ENCODE measurements at regions not wholly inside any gene's neighbourhood (a gene's known extent, or its start where the extent isn't known, plus 50 kb on each side); places are given as distances from the start of the nearest gene placed in this dataset.
"Not testable (repeated sequence)": the region's sequence is repeated elsewhere in the genome, so short reads cannot be mapped to it uniquely, and the experiment has no call there.

DNA sequence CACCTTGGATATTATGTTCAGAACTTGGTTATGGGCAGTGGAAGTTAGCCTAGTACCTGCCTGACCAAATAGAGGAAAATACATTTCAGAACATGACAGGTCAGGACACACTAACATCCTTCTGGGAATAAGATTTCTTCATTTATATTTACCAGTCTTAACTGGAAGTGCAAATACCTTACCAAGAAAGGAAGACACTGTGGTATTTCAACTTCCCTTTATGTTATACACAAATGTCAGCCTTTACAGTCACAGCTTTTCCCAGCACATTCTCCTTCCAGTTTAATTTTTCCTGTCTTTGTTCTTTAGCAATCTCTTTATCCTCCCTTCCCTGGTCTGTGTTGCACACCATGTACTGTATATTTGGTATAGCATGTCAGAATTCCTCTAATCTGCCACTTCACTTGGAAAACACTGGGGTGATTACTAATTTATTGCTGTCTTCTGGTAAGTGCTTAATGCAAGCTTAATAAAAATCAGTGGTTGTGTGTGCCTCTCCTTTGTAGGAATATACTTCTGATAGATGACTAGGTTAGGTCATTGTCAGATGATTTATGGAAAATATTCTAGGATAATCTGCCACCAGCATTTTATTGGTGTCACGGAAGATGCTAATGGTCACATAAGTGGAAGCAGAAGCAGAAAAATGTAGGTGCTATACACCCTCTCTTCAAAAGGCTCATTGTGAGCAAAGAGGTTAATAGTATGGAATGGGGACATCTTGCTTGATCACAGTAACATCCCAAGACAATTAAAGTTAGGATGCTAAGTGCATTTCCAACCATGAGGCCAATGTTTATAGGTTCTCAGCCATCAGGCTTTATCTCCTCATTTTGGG is 124.3 kb upstream of the STARD13 start:
- H3K27me3 Mint-ChIP-seq (ENCODE audit: low read depth in 3 of 3) = peaks cover 0 to 2% (median 0%) of the 10 kb centered on the region in 3 donors
- H3K27ac Mint-ChIP-seq = no peak overlapping the region
- H3K9me3 Mint-ChIP-seq = peaks cover 0 to 22% (median 2%) of the 10 kb centered on the region in 6 donors
- H3K4me1 Mint-ChIP-seq = no peaks in the 10 kb centered on the region
- no peak overlapping the region for H3K4me3 Mint-ChIP-seq
- H3K36me3 Mint-ChIP-seq = no peaks in the 10 kb centered on the region
- no peak for DNase-seq

DNA sequence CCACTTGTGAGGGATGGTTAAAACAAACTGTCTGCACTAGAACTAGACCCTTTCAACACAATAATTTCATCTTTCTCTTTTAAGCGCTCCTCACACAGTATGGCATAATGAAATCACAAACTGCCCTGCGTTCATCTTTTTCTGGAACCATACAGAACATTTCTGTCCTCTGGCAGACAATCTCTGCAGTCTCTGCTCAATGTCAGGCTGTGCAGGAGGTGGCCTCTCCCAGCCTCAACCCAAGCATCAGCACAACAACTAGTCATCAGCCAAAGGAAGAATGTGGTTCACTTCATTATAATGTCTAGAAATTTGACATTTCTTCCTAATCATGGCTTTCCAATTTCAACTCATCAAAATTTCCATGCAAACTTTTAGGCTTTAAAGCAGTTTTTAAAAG is 125.1 kb upstream of the STARD13 start:
- H3K27me3 Mint-ChIP-seq (ENCODE audit: low read depth in 3 of 3) = peaks cover 0 to 2% (median 0%) of the 10 kb centered on the region in 3 donors
- no peak overlapping the region for H3K27ac Mint-ChIP-seq
- no peak overlapping the region for H3K4me3 Mint-ChIP-seq
- no peak for DNase-seq
- H3K36me3 Mint-ChIP-seq = no peaks in the 10 kb centered on the region
- H3K9me3 Mint-ChIP-seq = peaks cover 0 to 22% (median 2%) of the 10 kb centered on the region in 6 donors
- H3K4me1 Mint-ChIP-seq = no peaks in the 10 kb centered on the region

DNA sequence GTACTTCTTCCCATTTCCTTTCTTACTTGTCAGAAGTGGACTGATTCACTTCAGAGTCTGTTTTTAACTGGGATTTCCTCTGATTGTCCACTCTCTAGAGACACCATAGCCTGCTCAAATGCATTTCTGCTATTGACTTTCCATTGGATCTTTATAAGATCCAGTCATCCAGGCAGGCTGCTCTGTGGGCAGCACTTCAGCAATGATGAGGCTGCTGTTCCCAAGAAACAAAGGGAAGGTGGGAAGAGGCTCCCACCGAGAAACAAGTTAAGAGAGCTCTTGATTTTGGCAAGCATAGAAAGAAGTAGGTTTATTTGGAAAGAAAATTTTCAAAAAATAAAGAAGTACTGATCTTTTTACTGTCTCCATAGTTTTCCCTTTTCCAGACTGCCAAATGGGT is 125.8 kb upstream of the STARD13 start:
- no peaks in the 10 kb centered on the region for H3K36me3 Mint-ChIP-seq
- H3K9me3 Mint-ChIP-seq = peaks cover 0 to 22% (median 2%) of the 10 kb centered on the region in 6 donors
- no peak overlapping the region for H3K4me3 Mint-ChIP-seq
- no peaks in the 10 kb centered on the region for H3K4me1 Mint-ChIP-seq
- H3K27ac Mint-ChIP-seq = no peak overlapping the region
- no peak for DNase-seq
- peaks cover 0 to 2% (median 0%) of the 10 kb centered on the region in 3 donors for H3K27me3 Mint-ChIP-seq (ENCODE audit: low read depth in 3 of 3)

DNA sequence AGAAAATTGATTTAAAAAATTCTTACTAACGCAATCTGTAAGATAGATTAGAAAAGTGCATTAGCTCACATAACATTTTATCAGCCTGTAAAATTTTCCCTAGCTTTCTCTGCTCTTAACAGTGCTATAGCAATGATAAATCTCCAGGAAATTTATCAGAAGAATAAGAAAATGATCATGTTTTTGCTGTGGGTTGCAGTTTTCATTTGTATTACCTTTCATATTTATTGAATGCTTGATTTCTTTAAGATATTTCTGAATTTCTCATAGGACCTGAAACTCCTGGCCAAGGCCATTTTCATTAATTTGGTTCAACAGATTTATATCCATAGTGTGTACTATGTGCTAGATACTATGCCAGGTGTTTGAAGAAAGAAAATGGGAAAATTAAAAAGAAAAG is 130.3 kb upstream of the STARD13 start:
- DNase-seq = no peak
- Mint-ChIP-seq H3K4me3 (no peak overlapping the region), H3K27me3 (ENCODE audit: low read depth in 3 of 3) (peaks cover 0 to 3% (median 0%) of the 10 kb centered on the region in 3 donors), H3K27ac (no peak overlapping the region), H3K9me3 (peaks cover 0 to 18% (median 4%) of the 10 kb centered on the region in 6 donors), H3K36me3 (no peaks in the 10 kb centered on the region), H3K4me1 (no peaks in the 10 kb centered on the region)

DNA sequence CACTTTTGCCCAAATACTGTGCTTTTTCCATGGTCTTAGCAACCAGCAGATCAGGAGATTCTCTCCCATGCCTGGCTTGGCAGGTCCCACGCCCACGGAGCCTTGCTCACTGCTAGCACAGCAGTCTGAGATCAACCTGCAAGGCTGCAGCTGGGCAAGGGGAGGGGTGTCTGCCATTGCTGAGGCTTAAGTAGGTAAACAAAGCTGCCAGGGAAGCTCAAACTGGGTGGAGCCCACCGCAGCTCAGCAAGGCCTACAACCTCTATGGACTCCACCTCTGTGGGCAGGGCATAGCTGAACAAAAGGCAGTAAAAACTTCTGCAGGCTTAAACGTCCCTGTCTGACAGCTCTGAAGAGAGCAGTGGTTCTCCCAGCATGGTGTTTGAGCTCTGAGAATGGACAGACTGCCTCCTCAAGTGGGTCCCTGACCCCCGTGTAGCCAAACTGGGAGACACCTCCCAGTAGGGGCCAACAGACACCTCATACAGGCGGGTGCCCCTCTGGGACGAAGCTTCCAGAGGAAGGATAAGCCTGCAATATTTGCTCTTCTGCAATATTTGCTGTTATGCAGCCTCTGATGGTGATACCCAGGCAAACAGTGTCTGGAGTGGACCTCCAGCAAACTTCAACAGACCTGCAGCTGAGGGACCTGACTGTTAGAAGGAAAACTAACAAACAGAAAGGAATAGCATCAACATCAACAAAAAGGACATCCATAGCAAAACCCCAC is 132.8 kb upstream of the STARD13 start:
- not testable (repeated sequence) for DNase-seq; H3K27ac Mint-ChIP-seq; H3K9me3 Mint-ChIP-seq; H3K4me1 Mint-ChIP-seq; H3K36me3 Mint-ChIP-seq; H3K4me3 Mint-ChIP-seq; H3K27me3 Mint-ChIP-seq (ENCODE audit: low read depth in 3 of 3)

DNA sequence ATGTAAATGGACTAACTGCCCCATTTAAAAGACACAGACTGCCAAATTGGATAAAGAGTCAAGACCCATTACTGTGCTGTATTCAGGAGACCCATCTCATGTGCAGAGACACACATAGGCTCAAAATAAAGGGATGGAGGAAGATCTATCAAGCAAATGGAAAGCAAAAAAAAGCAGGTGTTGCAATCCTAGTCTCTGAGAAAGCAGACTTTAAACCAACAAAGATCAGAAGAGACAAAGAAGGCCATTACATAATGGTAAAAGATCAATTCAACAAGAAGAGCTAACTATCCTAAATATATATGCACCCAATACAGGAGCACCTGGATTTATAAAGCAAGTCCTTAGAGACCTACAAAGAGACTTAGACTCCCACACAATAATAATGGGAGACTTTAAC is 134.6 kb upstream of the STARD13 start:
- H3K36me3 Mint-ChIP-seq; H3K27me3 Mint-ChIP-seq (ENCODE audit: low read depth in 3 of 3); H3K27ac Mint-ChIP-seq; DNase-seq; H3K4me3 Mint-ChIP-seq; H3K9me3 Mint-ChIP-seq; H3K4me1 Mint-ChIP-seq: not testable (repeated sequence)

DNA sequence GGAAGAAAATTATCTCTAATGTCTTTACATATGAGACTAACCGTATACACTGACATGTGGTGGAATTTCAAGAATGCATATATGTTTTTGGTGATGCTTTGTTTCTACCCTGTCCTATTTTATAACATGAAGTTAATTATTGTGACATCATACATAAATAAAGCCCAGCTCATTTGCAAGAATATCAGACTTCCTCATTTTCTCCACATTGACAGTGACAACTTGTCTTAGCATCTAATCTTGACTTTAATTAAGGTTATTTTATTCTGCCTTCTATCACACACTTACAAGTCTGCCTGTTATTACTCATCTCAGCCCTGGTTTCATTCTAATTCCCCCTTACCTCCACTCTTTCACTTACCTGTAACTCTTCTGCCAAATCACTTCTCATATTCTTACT is 140.6 kb upstream of the STARD13 start:
- H3K4me1 Mint-ChIP-seq = no peaks in the 10 kb centered on the region
- H3K27ac Mint-ChIP-seq = no peak overlapping the region
- DNase-seq = no peak
- no peaks in the 10 kb centered on the region for H3K36me3 Mint-ChIP-seq
- H3K9me3 Mint-ChIP-seq = peaks cover 0 to 9% (median under 1%) of the 10 kb centered on the region in 6 donors
- no peak overlapping the region for H3K4me3 Mint-ChIP-seq
- H3K27me3 Mint-ChIP-seq (ENCODE audit: low read depth in 3 of 3) = no peaks in the 10 kb centered on the region

DNA sequence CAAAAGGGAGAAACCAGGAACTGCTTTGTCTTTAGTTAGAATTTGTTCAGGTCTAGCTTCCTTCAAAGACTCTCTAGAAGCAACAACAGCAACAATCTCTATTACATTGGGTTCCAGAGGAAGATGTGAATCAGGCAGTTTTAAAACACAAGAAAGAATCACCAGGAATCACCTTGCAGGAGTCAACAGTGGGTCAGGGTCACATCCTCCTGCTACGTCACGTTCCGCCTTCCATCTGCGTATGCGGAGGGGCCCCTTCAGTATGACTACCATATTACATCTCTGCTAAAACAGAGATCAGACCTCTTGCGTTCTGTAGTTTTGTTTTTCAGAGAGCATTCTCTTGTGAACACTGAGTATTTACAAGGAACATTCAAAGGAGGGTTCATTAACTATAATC is 147.8 kb upstream of the STARD13 start:
- Mint-ChIP-seq H3K9me3 (peaks cover 0 to 8% (median 0%) of the 10 kb centered on the region in 6 donors), H3K27me3 (ENCODE audit: low read depth in 3 of 3) (no peaks in the 10 kb centered on the region), H3K36me3 (no peaks in the 10 kb centered on the region), H3K27ac (no peak overlapping the region), H3K4me3 (no peak overlapping the region), H3K4me1 (no peaks in the 10 kb centered on the region)
- no peak for DNase-seq

DNA sequence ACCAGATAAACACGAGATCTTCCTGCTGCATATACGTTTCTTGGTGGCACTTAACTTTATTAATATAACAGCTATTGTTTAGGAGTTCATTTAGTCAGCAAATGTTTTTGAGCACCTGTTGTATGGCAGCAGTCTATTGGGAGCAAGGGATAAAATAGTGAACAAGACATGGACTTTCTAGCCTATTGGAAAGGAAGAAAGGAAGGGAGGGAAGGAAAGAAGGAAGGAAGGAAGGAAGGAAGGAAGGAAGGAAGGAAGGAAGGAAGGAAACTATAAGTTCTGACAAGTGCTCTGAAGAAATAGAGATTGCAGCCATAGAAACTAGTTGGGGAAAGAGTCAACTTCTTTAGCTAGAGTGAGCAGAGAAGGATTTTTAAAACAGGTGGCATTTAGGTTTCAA is 149.1 kb upstream of the STARD13 start:
- Mint-ChIP-seq H3K4me1 (no peaks in the 10 kb centered on the region), H3K36me3 (no peaks in the 10 kb centered on the region), H3K27ac (no peak overlapping the region), H3K27me3 (ENCODE audit: low read depth in 3 of 3) (no peaks in the 10 kb centered on the region), H3K4me3 (no peak overlapping the region), H3K9me3 (peaks cover 0 to 4% (median 0%) of the 10 kb centered on the region in 6 donors)
- DNase-seq = no peak

DNA sequence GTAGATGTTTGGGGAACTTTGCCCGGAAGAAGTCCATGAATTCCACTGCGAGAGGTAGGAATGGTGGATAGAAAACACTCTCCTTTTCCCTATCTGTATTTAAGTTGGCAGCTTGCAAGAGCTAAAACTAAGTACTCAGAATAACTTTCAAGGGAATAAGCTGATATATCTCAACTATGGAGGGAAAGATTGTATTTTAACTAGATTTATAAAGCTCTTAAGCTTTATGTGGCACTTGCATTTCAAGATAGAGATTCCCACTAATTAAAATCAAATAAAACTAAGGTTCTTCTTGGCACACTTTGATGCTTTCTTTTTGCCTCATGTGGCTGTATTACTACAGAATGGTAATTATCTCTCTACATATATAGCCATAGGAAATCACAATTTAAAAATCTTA is 149.7 kb upstream of the STARD13 start:
- Mint-ChIP-seq H3K4me3 (no peak overlapping the region), H3K27me3 (ENCODE audit: low read depth in 3 of 3) (no peaks in the 10 kb centered on the region), H3K27ac (no peak overlapping the region), H3K36me3 (no peaks in the 10 kb centered on the region), H3K4me1 (no peaks in the 10 kb centered on the region), H3K9me3 (peaks cover 0 to 4% (median 0%) of the 10 kb centered on the region in 6 donors)
- DNase-seq = no peak

DNA sequence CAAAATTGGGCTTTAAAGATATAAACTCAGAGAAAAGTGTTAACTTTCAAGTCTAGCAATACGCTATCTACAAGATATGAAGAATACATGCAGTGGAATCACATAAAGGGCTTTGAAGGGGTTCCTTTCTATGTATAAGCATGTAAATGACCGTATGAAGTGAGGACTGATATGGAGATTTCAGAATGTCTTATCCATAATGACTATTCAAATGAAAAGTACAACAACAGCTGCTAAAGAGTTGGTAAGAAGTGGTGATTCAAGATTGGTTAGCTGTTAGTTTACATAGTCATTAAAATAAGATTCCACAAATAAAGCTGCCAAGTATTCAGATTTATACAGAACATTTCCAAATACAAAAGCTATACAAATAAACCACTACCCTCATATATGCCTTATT is 153.4 kb upstream of the STARD13 start:
- no peak overlapping the region for H3K27ac Mint-ChIP-seq
- DNase-seq = no peak
- no peaks in the 10 kb centered on the region for H3K36me3 Mint-ChIP-seq
- H3K9me3 Mint-ChIP-seq = no peaks in the 10 kb centered on the region
- no peak overlapping the region for H3K4me3 Mint-ChIP-seq
- peaks cover 0 to 5% (median 4%) of the 10 kb centered on the region in 3 donors for H3K27me3 Mint-ChIP-seq (ENCODE audit: low read depth in 3 of 3)
- no peaks in the 10 kb centered on the region for H3K4me1 Mint-ChIP-seq

DNA sequence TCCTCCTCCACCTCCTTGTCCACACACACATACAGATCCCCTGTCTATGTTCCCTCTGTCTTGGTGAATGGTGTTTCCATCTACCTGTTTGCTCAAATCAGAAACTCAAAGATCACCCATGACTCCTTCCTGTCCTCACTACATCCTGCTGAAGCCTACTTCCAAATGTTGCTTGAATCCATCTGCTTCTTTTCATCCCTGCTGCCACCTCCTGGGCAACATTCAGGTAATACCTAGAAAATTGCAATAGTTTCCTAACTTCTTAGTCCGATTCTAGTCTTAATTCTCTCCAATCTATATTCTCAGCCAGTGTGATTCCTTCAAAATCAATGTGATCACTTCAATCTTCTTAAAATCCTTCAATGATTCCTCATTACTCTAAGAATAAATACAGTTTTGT is 155.5 kb upstream of the STARD13 start:
- peaks cover 0 to 5% (median 4%) of the 10 kb centered on the region in 3 donors for H3K27me3 Mint-ChIP-seq (ENCODE audit: low read depth in 3 of 3)
- no peak overlapping the region for H3K27ac Mint-ChIP-seq
- no peak for DNase-seq
- H3K4me1 Mint-ChIP-seq = no peaks in the 10 kb centered on the region
- H3K9me3 Mint-ChIP-seq = no peaks in the 10 kb centered on the region
- no peaks in the 10 kb centered on the region for H3K36me3 Mint-ChIP-seq
- H3K4me3 Mint-ChIP-seq = no peak overlapping the region

DNA sequence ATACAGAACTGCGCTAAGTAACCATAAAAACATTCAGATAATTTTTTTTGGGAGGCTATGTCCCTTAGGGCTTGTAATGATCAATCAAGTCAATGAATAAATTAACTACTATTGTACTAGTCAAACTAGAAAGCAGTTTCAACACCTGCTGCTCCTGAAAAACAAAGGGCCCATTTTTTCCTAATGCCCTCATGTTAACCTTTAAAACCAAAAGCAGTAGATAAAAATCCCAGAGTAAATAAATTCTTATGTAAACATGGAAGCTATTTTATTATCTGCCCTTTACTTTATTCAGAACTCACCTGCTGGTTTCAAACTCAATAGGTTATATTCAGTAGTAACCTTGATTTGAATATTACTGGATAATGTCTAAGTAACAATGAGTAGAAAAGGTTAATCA is 159.5 kb upstream of the STARD13 start:
- peaks cover 0 to 7% (median 4%) of the 10 kb centered on the region in 3 donors for H3K27me3 Mint-ChIP-seq (ENCODE audit: low read depth in 3 of 3)
- no peaks in the 10 kb centered on the region for H3K9me3 Mint-ChIP-seq
- no peak overlapping the region for H3K4me3 Mint-ChIP-seq
- no peaks in the 10 kb centered on the region for H3K4me1 Mint-ChIP-seq
- no peak overlapping the region for H3K27ac Mint-ChIP-seq
- DNase-seq = no peak
- no peaks in the 10 kb centered on the region for H3K36me3 Mint-ChIP-seq

DNA sequence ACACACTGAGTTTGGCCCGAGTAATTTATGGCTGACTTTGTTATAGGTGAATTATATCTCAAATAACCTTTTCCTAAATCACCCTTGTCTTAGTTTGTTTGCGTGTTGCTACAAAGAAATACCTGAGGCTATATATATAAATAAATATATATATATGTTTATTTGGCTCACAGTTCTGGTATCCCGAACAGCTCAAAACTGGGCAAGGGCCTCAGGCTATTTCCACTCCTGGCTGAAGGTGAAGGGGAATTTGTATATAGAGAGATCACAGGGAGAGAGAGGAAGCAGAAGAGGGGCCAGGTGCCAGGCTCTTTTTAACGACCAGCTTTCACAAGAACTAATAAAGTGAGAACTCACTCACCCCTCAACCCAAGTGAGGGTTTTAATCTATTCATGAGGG is 159.9 kb upstream of the STARD13 start:
- H3K4me3 Mint-ChIP-seq = no peak overlapping the region
- H3K36me3 Mint-ChIP-seq = no peaks in the 10 kb centered on the region
- H3K9me3 Mint-ChIP-seq = peaks cover 0 to 3% (median 0%) of the 10 kb centered on the region in 6 donors
- peaks cover 0 to 10% (median 4%) of the 10 kb centered on the region in 3 donors for H3K27me3 Mint-ChIP-seq (ENCODE audit: low read depth in 3 of 3)
- no peaks in the 10 kb centered on the region for H3K4me1 Mint-ChIP-seq
- H3K27ac Mint-ChIP-seq = no peak overlapping the region
- DNase-seq = no peak

Data from immature natural killer cell (primary cell).